GDM1 (cell line): ENCODE measurements at regions not wholly inside any gene's neighbourhood (a gene's known extent, or its start where the extent isn't known, plus 50 kb on each side); places are given as distances from the start of the nearest gene placed in this dataset.
"Not testable (repeated sequence)": the region's sequence is repeated elsewhere in the genome, so short reads cannot be mapped to it uniquely, and the experiment has no call there.

Experiments used
- DNase-seq: peaks from one replicate; lab custom pipeline; 2025; lab: John Stamatoyannopoulos, UW

DNA sequence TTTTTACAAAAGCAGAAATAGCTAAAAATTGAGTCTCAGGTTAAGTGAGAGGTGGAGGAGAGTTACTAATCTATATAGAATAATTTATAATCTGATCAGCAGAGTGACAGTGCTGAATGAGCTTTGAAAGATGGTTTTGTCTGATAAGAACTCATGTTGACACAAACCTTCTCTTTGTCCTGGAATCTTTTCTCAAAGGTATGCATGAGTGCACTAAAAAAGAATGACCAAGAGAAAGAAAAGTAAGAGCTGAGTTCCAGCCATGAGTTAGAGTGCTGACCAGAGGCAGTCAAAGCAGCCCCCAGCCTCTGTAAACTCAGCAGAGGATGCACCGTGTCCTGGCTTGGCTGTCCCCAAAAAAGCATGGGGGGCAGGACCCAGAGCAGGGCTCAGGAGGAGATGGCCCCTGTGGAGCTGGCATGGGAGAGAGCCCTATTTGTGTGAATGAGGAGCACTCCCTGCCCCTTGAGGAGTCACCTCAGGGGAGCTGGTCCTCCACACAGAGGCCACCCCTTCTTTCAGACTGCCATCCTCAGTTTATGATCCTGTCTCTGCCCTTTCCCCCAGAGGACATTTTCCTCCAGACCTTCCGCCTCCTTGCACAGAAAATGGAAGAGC is 129.8 kb downstream of the SEC23A start:
- no peak for DNase-seq

DNA sequence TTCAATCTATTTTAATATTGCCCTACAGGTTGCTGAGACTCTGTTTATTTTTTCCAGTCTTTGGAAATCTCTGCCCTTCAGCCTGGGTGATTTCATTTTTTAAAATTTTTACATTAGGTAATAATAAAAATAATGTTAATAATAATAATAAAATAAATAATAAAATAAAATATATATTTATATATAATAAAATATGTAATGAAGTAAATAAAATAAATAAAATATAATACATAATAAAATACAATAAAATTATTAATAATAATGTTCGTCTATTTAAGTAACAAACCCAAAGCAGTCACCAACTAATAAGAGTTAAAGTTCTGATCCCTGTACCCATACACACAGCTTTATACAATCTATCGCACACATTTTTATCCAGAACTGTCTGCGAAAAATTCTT is 130.5 kb downstream of the SEC23A start:
- no peak for DNase-seq

DNA sequence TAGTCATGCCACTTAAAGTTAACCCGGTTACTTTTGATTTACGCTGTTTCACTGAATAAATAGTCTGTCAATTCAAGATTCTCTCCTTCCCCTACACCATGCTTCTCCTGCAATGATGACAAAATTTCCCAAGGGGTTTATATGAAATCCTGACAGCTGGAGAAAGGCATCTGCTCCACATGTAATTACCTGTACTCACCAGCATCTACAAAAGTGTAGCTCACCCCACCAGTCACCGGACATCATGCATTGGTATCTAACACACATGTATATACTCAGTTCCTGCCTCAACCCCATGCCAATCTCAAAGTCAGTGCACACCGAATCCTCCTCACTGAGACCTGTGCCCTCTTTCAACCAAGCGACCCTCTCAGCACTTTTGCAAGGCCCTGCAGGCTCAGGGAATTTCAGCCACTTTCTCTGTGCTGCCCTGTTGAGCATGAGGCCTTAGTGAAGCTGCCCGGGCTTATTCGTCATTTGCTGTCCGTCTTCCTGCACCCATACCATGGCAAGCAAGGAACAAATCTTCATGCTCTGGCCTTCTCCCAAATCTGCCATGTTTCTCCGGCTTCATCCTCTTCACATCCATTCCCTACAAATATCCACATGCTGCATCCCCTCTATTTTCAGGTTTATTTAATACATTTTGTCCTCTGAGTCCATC is 131.6 kb downstream of the SEC23A start:
- no peak for DNase-seq

DNA sequence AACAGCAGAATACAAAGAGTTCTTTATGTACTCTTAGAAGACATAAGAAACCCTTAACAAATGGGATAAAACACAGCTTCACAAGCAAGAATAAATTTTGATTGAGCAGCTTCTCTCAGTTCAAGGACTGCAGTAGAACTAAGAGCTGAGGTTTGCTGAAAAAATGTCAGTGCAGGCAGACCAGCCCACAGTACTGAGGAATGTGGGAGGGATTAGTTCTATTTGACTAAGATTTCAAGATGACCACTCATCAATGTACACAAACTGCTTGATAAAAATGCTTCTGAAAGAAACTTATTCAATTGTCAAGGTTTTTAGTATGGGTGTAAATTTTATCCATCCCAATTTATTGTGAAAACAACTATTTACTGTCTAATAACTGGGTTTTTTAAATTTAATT is 138.4 kb downstream of the SEC23A start:
- DNase-seq: no peak

DNA sequence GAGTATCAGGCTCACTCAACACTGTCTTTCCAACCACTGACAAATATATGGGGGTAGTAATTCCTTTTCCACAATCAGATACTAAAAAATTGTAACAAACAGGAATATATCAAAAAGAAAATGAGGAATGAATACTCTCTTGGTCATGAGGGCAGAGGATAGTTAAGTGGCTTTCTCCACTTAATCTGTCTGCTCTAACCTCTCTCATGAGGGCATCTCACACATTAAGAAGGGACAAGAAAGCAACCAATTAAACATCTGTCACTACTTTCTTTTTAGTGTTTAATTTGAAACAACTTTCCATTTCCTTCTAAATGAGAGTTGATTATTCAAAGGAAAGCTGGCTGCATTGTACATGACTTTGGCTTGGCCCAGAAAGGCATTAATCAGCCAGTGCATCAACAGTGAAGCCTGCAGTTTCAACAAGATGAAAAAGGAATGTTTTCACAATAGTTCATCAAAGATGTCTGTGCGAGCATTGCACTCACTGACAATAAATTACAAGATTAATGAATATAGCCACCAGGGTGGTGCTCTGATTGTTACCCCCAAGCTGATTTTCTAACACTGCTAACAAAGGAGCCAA is 142.0 kb downstream of the SEC23A start:
- no peak for DNase-seq

DNA sequence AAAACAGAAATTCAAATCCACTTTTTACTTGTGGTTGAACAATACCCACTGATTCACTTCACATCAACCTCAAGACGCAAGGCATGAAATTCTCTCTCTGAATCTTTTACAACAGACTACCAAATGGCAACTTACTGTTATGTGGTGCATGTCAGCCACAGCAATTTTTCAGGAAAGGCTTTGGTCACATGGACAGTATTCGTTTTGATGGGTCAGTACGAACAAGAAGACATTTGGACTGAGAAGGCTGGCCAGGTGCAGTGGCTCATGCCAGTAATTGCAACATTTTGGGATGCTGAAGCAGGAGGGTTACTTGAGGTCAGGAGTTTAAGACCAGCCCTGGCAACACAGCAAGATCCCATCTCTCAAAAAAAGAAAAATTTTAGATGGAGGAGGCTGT is 144.0 kb downstream of the SEC23A start:
- no peak for DNase-seq

DNA sequence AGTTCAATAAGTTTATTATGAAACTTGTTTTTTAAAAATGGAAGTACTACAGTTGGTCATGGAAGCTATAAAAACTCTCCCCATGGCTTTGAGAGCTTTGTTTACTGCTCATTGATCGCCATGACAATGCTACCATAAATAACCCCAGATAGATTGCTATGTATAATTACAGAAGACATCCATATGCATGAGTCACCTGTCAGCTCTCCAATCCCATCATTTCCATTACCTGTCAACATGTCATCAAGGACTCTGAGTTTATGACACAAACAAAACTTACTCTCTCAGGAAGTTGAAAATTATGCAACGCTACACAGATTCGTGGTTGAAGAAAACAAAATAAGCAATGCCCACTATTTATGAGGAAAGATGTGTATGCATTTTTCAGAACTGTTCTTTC is 144.4 kb downstream of the SEC23A start:
- DNase-seq: no peak

DNA sequence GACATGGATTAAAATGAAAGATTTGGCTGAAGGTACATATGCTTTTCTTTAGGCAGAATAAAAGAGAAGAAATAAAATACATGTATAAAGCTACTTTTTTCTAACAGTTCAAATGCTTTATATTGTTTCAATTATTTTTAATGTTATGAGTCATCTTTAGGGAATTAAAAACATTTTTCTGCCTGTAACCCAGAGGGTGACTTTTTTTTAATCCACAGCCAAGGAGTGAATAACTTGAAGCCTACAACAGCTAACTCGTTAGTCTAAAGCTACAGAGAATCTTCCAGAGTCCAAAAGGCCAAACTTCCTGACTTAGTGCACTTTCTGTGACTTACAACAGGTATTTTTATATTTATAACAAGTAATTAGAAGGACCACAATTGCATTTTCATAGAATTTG is 151.6 kb downstream of the SEC23A start:
- DNase-seq: no peak

DNA sequence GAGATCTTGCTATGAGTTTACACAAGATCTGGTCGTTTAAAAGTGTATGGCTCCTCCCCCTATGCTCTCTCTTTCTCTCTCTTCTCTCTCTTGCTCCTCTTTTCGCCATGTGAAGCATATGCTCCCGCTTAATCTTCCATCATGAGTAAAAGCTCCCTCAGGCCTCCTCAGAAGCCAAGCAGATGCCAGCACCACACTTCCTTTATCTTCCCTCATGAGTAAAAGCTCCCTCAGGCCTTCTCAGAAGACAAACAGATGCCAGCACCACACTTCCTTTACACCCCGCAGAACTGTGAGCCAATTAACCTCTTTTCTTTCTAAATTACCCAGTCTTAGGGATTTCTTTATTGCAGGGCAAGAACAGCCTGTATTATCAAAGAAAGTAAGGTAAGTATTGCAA is 152.4 kb downstream of the SEC23A start:
- DNase-seq: no peak

DNA sequence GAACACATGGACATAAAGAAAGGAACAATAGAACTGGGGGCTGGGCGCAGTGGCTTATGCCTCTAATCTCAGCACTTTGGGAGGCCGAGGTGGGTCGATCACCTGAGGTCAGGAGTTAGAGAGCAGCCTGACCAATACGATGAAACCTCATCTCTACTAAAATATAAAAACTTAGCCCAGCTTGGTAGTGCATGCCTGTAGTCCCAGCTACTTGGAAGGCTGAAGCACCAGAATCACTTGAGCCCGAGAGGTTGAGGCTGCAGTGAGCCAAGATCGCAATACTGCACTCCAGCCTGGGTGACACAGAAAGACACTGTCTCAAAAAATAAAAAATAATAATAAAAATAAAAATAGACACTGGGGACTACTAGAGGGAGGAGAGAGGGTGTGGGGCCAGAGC is 154.5 kb downstream of the SEC23A start:
- no peak for DNase-seq

DNA sequence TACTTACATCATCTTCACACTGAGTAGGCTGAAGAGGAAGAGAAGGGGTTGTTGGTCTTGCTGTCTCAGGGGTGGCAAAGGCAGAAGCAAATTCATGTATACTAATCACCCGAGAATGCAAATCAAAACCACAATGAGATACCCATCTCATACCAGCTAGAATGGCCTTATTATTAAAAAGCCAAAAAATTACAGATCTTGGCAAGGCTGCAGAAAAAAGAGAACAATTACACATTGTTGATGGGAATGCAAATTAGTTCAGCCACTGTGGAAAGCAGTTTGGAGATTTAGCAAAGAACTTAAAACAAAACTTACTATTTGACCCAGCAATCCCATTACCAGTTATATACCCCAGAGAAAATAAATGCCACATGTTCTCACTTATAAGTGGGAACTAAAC is 154.9 kb downstream of the SEC23A start:
- DNase-seq: no peak

DNA sequence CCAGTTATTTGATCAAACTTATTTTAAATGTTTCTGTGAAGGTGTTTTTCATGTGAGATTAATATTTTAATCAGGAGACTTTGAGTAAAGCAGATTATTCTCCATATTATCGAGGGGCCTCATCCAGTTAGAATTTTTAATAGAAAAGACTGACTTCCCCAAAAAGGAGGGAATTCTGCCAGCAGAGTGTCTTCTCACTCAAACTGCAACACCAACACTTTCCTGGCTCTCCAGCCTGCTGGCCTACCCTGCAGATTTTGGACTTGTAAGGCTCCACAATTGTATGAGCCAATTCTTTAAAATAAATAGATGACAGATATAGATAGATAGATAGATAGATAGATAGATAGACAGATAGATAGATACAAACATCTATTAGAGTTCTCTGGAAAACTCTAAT is 155.7 kb downstream of the SEC23A start:
- DNase-seq: no peak

DNA sequence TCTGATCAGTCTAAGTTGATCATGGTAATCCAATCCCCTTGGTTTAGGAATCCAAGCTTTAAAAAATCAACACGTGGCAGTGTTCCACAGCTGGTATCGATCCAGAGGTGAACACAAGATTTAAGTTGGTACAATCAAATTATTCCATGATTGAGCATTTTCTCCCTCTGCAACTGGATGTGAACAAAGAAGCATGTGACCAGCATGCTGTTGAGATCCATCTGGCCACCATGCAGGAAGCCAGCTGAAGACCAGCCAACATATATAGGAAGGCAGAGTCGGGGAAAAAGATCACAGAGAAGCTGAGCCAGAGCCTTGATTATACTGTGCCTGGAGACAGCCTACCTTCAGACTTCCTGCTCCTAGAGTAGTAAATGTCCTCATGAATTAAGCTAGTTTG is 158.3 kb downstream of the SEC23A start:
- DNase-seq: no peak

DNA sequence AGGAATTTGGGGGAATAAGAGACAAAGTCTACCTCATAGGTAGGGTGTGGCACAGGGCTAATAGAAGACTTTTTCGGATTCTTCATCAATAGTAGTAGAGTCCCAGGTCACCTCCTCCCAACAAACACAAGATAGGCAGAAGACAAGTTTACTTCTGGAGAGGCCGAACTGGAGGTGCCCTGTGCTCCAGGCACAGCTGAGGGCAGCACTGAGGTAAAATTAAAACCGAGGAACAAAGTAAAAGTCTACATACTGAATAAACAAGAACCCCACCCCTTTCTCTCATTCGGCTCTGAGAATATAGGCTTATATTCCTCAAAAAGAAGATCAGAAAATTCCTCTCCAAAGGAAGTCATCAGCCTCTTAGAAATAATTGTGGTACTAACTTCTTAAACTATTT is 161.5 kb downstream of the SEC23A start:
- no peak for DNase-seq

DNA sequence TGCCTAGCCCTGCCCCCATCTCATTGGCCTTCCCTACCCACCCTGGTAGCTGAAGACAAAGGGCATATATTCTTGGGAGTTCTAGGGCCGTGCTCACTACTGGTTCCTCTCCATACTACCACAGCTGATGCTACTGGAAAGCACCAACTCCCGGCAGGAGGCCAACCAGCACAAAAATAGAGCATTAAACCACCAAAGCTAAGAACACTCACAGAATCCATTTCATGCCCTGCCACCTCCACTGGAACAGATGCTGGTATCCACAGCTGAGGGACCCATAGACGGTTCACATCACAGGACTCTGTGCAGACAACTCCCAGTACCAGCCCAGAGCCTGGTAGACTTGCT is 170.4 kb downstream of the SEC23A start:
- DNase-seq: not testable (repeated sequence)

DNA sequence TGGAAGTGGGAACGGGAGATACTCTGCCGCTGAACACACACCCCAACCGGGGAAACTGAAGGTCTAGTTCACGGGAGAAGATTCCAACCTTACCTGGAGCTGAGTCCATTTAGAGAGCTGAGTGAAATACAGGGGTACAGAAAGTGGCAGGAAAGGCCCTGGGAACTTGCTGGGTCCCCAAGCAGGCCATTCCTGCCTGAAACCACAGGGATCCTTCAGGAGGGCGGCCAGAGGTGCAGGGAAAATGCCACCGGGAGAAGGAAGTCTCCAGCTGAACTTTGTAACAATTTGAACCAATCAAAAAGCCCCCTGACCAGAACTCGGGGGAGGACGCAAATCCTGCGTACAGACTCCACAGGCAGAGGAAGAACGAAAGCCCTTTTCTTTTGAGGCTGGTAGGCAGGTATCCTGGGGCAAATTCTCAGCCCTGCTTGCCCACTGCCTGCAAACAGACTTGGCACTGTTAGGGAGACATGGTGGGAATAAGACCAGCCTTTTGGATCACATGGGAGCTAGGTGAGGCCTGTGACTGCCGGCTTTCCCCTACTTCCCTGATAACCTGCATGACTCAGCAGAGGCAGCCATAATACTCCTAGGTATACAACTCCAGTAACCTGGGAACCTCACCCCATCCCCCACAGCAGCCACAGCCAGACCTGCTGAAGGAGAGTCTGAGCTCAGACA is 170.9 kb downstream of the SEC23A start:
- DNase-seq: no peak

DNA sequence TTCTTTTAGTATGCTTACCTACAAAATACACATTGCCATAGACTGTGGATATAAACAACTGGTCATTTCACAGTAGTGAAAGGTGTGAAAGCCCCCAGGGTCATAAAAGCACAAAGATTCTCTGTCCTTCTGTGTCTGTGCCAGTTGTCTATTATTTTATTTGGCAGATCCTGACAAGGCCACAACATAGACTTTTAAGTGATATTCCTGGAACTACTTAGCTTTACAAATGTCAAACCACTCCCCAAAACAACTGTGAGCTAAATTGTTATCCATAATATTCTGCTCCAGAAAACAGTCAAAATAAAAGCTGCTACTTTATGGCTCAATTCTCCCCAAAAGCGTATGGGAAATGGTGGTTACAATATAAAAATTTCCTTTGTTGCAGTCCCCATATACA is 172.1 kb downstream of the SEC23A start:
- DNase-seq: no peak

DNA sequence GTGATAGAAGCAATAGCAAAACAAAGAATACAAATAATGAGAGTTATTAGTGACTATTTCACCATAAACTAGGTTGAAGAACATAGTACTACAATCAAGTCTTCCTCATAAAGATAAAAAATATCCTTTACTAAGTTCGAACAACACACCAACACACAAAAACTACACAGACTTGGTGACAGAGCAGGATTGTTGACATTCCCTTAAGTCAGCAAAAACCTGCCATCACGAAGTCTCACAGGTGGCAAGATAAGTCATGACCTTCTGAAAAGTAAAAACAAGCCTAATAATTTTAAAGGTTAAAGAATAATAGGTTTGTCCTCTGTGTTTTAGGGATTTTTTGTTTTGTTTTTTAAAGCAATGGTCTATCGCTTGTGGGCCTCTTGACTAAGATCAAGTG is 173.0 kb downstream of the SEC23A start:
- no peak for DNase-seq

DNA sequence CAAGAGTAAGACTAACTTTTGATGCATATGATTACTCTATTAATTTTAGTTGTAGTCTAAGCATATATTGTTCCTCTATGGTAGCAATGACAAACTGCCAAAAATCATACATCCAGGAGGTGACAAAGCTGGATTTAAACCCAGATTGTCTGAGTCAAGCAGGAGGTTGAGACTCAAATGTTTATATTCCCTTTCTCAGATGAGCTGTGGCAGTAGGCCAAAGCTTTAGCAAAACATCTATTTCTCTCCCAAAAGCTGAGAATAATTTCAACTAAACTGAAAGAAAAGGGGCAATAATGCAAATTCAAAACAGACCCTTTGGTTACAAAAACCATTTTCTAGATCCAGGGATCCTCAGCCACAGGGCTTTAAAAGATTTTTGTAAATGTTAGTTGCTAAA is 173.6 kb downstream of the SEC23A start:
- DNase-seq: no peak

DNA sequence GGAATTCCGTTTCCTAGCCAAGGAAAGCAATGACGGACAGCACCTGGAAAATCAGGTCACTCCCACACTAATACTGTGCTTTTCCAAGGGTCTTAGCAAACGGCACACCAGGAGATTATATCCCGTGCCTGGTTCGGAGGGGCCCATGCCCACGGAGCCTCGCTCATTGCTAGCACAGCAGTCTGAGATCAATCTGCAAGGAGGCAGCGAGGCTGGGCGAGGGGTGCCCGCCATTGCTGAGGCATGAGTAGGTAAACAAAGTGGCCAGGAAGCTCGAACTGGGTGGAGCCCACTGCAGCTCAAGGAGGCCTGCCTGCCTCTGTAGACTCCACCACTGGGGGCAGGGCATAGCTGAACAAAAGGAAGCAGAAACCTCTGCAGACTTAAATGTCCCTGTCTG is 181.1 kb downstream of the SEC23A start:
- not testable (repeated sequence) for DNase-seq

DNA sequence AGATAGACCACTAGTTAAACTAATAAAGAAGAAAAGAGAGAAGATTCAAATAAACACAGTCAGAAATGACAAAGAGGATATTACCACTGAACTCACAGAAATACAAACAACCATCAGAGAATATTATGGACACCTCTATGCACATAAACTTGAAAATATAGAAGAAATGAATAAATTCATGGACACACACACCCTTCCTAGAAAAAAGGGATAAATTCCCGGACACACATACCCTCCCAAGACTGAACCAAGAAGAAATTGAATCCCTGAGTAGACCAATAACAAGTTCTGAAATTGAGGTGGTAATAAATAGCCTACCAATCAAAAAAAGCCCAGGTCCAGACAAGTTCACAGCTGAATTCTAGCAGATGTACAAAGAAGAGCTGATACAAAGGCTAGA is 187.9 kb downstream of the SEC23A start:
- DNase-seq: no peak

DNA sequence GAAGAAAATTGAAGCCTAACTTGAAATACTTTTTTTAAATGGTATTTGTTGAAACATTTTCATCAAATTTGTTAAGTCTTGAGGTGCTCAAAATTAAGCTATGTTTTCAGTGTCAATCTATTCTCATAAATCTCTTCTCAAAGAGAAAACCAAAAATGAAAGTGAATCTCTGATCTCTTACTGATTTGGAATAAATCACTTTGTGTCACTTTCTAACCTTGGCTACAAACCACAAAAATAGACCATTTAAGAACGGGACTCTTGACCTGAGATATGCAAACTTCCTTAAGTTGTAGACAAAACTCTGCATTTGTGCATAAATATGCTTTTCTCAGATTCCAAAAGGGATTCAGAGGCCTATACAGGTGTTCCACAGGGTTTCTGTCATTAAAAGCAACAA is 192.9 kb downstream of the SEC23A start:
- no peak for DNase-seq

DNA sequence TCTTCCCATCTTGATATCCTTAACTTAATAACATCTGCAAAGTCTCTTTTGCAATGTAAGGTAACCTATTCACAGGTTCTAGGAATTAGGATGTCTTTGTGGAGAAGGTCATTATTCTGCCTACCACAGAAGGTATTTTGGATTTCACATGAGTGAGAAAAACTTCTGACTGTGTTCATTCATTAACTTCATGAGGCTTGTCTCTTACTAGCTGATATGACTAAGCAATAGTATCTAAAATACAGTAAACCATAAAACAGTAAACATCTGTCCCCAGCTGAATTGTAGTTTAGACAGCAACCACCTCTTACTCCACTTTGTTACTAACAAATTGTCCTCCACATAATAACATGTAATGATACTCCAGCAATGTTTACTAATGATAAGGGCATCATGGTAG is 198.1 kb downstream of the SEC23A start:
- DNase-seq: no peak
